ENCODE measurements at regions not wholly inside any gene's neighbourhood (a gene's known extent, or its start where the extent isn't known, plus 50 kb on each side); places are given as distances from the start of the nearest gene placed in this dataset.

GRCh38 chr2:234147335-234147861 lies 96.9 kb downstream of the SPP2 start:
- TF ChIP-seq POLR2A (IDR thresholded peaks at IDR 0.05) (no peak), CTCF (IDR thresholded peaks at IDR 0.05) (no peak)
